Panc1 (cell line): ENCODE measurements at regions not wholly inside any gene's neighbourhood (a gene's known extent, or its start where the extent isn't known, plus 50 kb on each side); places are given as distances from the start of the nearest gene placed in this dataset.

ENCODE experiments used
- REST ChIP-seq, 2 experiments: IDR thresholded peaks; 2 replicates each; pipeline ENCODE4 v1.6.1; 2011 to 2012; ENCODE audit warnings: low read depth in 2 of 2, control low read depth in 1 of 2, low read length in 1 of 2, mild to moderate bottlenecking in 1 of 2, moderate library complexity in 1 of 2; ENCODE audit not compliant: insufficient read depth in 1 of 2
- TCF7L2 ChIP-seq: IDR thresholded peaks from 2 replicates; pipeline ENCODE4 v1.6.1; 2011; ENCODE audit warnings: mild to moderate bottlenecking, low read depth, low read length, inconsistent platforms
- TF ChIP-seq, protein P1 (sequence below): fragments of 450-650 bp; IDR thresholded peaks from 2 replicates; pipeline ENCODE4 v1.5.1; 2017; ENCODE audit warnings: mild to moderate bottlenecking

DNA sequence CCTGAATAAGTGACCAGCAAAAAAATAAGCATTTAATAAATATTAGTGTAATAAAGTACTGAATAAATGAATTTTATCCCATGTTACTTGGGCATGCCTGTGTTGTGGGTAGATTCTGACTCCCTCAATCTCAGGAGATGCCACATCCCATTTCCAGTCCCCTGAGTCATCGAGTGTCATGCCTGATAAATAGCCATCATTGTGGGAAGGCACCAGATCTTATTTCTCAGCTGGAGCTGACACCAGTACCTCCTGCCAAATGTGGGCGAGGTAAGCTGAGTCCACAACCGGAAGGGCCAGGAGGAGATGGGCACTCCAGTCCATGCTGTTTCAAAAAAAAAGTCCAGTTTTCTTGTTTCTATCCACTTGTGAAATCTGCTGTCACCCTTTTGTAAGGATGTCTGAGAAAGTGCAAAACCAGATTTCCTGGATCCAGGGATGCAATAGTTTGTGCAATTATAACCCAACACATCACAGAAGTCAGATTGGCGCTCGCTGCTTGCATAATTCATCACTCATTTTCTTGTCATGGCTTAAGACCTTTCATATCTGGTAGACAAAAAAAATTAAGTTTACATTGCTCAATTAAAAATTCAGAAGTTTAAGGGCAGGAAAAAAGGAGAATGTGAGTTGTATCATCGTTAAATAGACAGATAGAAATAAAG lies 311.6 kb downstream of the MIAT start:
- TF ChIP-seq, protein P1, sequence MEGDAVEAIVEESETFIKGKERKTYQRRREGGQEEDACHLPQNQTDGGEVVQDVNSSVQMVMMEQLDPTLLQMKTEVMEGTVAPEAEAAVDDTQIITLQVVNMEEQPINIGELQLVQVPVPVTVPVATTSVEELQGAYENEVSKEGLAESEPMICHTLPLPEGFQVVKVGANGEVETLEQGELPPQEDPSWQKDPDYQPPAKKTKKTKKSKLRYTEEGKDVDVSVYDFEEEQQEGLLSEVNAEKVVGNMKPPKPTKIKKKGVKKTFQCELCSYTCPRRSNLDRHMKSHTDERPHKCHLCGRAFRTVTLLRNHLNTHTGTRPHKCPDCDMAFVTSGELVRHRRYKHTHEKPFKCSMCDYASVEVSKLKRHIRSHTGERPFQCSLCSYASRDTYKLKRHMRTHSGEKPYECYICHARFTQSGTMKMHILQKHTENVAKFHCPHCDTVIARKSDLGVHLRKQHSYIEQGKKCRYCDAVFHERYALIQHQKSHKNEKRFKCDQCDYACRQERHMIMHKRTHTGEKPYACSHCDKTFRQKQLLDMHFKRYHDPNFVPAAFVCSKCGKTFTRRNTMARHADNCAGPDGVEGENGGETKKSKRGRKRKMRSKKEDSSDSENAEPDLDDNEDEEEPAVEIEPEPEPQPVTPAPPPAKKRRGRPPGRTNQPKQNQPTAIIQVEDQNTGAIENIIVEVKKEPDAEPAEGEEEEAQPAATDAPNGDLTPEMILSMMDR, result no peak
- no peak for TF ChIP-seq TCF7L2
- no peak for TF ChIP-seq REST (IDR thresholded peaks at IDR 0.05; ENCODE audit: insufficient read depth in 1 of 2, low read depth in 2 of 2, low read length in 1 of 2)
